ENCODE measurements at regions not wholly inside any gene's neighbourhood (a gene's known extent, or its start where the extent isn't known, plus 50 kb on each side); places are given as distances from the start of the nearest gene placed in this dataset.

GRCh38 chr14:101504096-101504948 is 57.0 kb upstream of the DIO3 start:
- H3K4me3 ChIP-seq (ENCODE audit: low read depth, low read length), result no peak overlapping the region
- H3K36me3 ChIP-seq (ENCODE audit: control insufficient read depth, insufficient read depth, low read length), result no peaks in the 10 kb centered on the region
- H3K27me3 ChIP-seq (ENCODE audit: control insufficient read depth, insufficient read depth, low read length), result peaks cover 15% of the 10 kb centered on the region
- TF ChIP-seq CTCF (IDR thresholded peaks at IDR 0.05; ENCODE audit: insufficient read depth, low read length, poor library complexity, severe bottlenecking), result no peak
- no peak for DNase-seq (ENCODE audit: low read depth)

- no peak overlapping the region for H3K4me3 ChIP-seq (ENCODE audit: low read depth, low read length)
- no peak for DNase-seq (ENCODE audit: low read depth)
- H3K36me3 ChIP-seq (ENCODE audit: control insufficient read depth, insufficient read depth, low read length), result no peaks in the 10 kb centered on the region
- TF ChIP-seq CTCF (IDR thresholded peaks at IDR 0.05; ENCODE audit: insufficient read depth, low read length, poor library complexity, severe bottlenecking), result no peak
- peaks cover 15% of the 10 kb centered on the region for H3K27me3 ChIP-seq (ENCODE audit: control insufficient read depth, insufficient read depth, low read length)
These were observed 55.9 kb upstream of the DIO3 start for GRCh38 chr14:101505236-101505970.

- H3K36me3 ChIP-seq (ENCODE audit: control insufficient read depth, insufficient read depth, low read length), result no peaks in the 10 kb centered on the region
- H3K27me3 ChIP-seq (ENCODE audit: control insufficient read depth, insufficient read depth, low read length), result peaks cover 8% of the 10 kb centered on the region
- no peak for DNase-seq (ENCODE audit: low read depth)
- H3K4me3 ChIP-seq (ENCODE audit: low read depth, low read length), result no peak overlapping the region
- no peak for TF ChIP-seq CTCF (IDR thresholded peaks at IDR 0.05; ENCODE audit: insufficient read depth, low read length, poor library complexity, severe bottlenecking)
These were observed 54.9 kb upstream of the DIO3 start for GRCh38 chr14:101506211-101506925.

GRCh38 chr14:101506926-101507835 is 54.1 kb upstream of the DIO3 start:
- Histone ChIP-seq H3K36me3 (ENCODE audit: control insufficient read depth, insufficient read depth, low read length) (no peaks in the 10 kb centered on the region), H3K27me3 (ENCODE audit: control insufficient read depth, insufficient read depth, low read length) (peaks cover 1% of the 10 kb centered on the region), H3K4me3 (ENCODE audit: low read depth, low read length) (no peak overlapping the region)
- no peak for TF ChIP-seq CTCF (IDR thresholded peaks at IDR 0.05; ENCODE audit: insufficient read depth, low read length, poor library complexity, severe bottlenecking)
- no peak for DNase-seq (ENCODE audit: low read depth)

- Histone ChIP-seq H3K27me3 (ENCODE audit: control insufficient read depth, insufficient read depth, low read length) (no peaks in the 10 kb centered on the region), H3K4me3 (ENCODE audit: low read depth, low read length) (no peak overlapping the region), H3K36me3 (ENCODE audit: control insufficient read depth, insufficient read depth, low read length) (no peaks in the 10 kb centered on the region)
- no peak for DNase-seq (ENCODE audit: low read depth)
- TF ChIP-seq CTCF (IDR thresholded peaks at IDR 0.05; ENCODE audit: insufficient read depth, low read length, poor library complexity, severe bottlenecking), result no peak
These were observed 53.5 kb upstream of the DIO3 start for GRCh38 chr14:101507836-101508150.

Data from kidney epithelial cell (primary cell).